Liver (tissue), 8 donors: ENCODE measurements at regions not wholly inside any gene's neighbourhood (a gene's known extent, or its start where the extent isn't known, plus 50 kb on each side); places are given as distances from the start of the nearest gene placed in this dataset.

ENCODE experiments used
- DNase-seq: peaks from one replicate; pipeline ENCODE4 v3.0.0-alpha.2; 2017; ENCODE audit warnings: low spot score
- H3K27ac ChIP-seq, 2 donors: one replicate each; pipeline ENCODE4 v1.7.0; 2013; ENCODE audit warnings: inconsistent platforms in 2 of 2, low read length in 2 of 2, control low read depth in 1 of 2, low read depth in 1 of 2, mild to moderate bottlenecking in 1 of 2
- H3K27me3 ChIP-seq, 4 donors: one replicate each; pipeline versions ENCODE4 v1.6.1 to v1.7.0; 2013; ENCODE audit warnings: low read length in 3 of 4, inconsistent platforms in 1 of 4, mild to moderate bottlenecking in 1 of 4, moderate library complexity in 1 of 4; ENCODE audit not compliant: control insufficient read depth in 4 of 4, insufficient read depth in 4 of 4
- H3K36me3 ChIP-seq, 4 donors: one replicate each; pipeline versions ENCODE4 v1.6.1 to v1.7.0; 2013; ENCODE audit warnings: low read length in 3 of 4, mild to moderate bottlenecking in 3 of 4, low read depth in 1 of 4, moderate library complexity in 1 of 4; ENCODE audit not compliant: control insufficient read depth in 4 of 4, insufficient read depth in 3 of 4
- H3K4me1 ChIP-seq, 4 donors: one replicate each; pipeline versions ENCODE4 v1.6.1 to v1.7.0; 2013; ENCODE audit warnings: low read length in 3 of 4, mild to moderate bottlenecking in 3 of 4, moderate library complexity in 1 of 4; ENCODE audit not compliant: control insufficient read depth in 4 of 4, insufficient read depth in 4 of 4
- H3K4me3 ChIP-seq, 3 donors: one replicate each; pipeline versions ENCODE4 v1.6.1 to v1.7.0; 2013; ENCODE audit warnings: low read length in 3 of 3, control low read depth in 1 of 3, low read depth in 1 of 3, mild to moderate bottlenecking in 1 of 3
- H3K9ac ChIP-seq, 2 donors: one replicate each; pipeline ENCODE4 v1.7.0; 2013; ENCODE audit warnings: low read length in 2 of 2, mild to moderate bottlenecking in 2 of 2, moderate library complexity in 2 of 2, control low read depth in 1 of 2, low read depth in 1 of 2
- H3K9me3 ChIP-seq, 4 donors: one replicate each; pipeline versions ENCODE4 v1.6.1 to v1.7.0; 2013; ENCODE audit warnings: low read length in 3 of 4; ENCODE audit not compliant: control insufficient read depth in 4 of 4
- CTCF ChIP-seq: fragments of 150-350 bp; IDR thresholded peaks from 2 replicates; pipeline ENCODE4 v1.5.1; 2017; ENCODE audit warnings: improper control_type of control experiment, low read depth, low read length; ENCODE audit not compliant: missing input control
- EGR1 ChIP-seq, 2 donors: IDR thresholded peaks; 2 replicates each; pipeline ENCODE4 v1.6.1; 2016 to 2018; ENCODE audit warnings: antibody characterized with exemption in 2 of 2, low read depth in 2 of 2
- FOXA1 ChIP-seq: IDR thresholded peaks from 2 replicates; pipeline ENCODE4 v1.6.1; 2016; ENCODE audit warnings: antibody characterized with exemption
- FOXA2 ChIP-seq: IDR thresholded peaks from 2 replicates; pipeline ENCODE4 v1.6.1; 2016; ENCODE audit warnings: antibody characterized with exemption
- GABPA ChIP-seq, 2 donors: IDR thresholded peaks in 1 of 2; conservative IDR thresholded peaks in 1 of 2; 2 replicates each; pipeline ENCODE4 v1.6.1; 2016; ENCODE audit warnings: antibody characterized with exemption in 2 of 2, mild to moderate bottlenecking in 1 of 2, moderate library complexity in 1 of 2
- HNF4A ChIP-seq, 2 donors: conservative IDR thresholded peaks; 2 replicates each; pipeline ENCODE4 v1.6.1; 2016; ENCODE audit warnings: antibody characterized with exemption in 2 of 2, mild to moderate bottlenecking in 2 of 2
- HNF4G ChIP-seq: IDR thresholded peaks from 2 replicates; pipeline ENCODE4 v1.6.1; 2016; ENCODE audit warnings: antibody characterized with exemption
- JUND ChIP-seq, 2 donors: IDR thresholded peaks; 2 replicates each; pipeline ENCODE4 v1.6.1; 2016; ENCODE audit warnings: antibody characterized with exemption in 2 of 2
- MAX ChIP-seq: IDR thresholded peaks from 2 replicates; pipeline ENCODE4 v1.6.1; 2016; ENCODE audit warnings: antibody characterized with exemption
- RAD21 ChIP-seq, 2 donors: IDR thresholded peaks; 2 replicates each; pipeline ENCODE4 v1.6.1; 2016; ENCODE audit warnings: antibody characterized with exemption in 2 of 2, mild to moderate bottlenecking in 2 of 2
- REST ChIP-seq: IDR thresholded peaks from 2 replicates; pipeline ENCODE4 v1.6.1; 2016; ENCODE audit warnings: antibody characterized with exemption, mild to moderate bottlenecking
- RXRA ChIP-seq, 2 donors: IDR thresholded peaks; 2 replicates each; pipeline ENCODE4 v1.6.1; 2017 to 2018; ENCODE audit warnings: antibody characterized with exemption in 2 of 2, mild to moderate bottlenecking in 1 of 2
- ZBTB33 ChIP-seq: IDR thresholded peaks from 2 replicates; pipeline ENCODE4 v1.6.1; 2016; ENCODE audit warnings: antibody characterized with exemption
- WGBS: extraction: QIAGEN DNeasy Blood & Tissue Kit; methylation state at CpG from one replicate; pipeline ENCODE4 v1.1.7; 2013; 5-methylcytosine and 5-hydroxymethylcytosine counted together
- donor health status: healthy.
- donor health status: healthy.
- donor health status: healthy.
- donor health status: healthy.
- donor health status: healthy.

- H3K36me3 ChIP-seq = no peaks in the 10 kb centered on the region
- H3K9ac ChIP-seq = no peak overlapping the region
- DNase-seq = no peak
- H3K4me3 ChIP-seq = no peak overlapping the region
- no peaks in the 10 kb centered on the region for H3K4me1 ChIP-seq
- no peak overlapping the region for H3K27ac ChIP-seq
- no peaks in the 10 kb centered on the region for H3K27me3 ChIP-seq
- 40% methylated on average over 4 of the region's 4 CpGs for WGBS
- H3K9me3 ChIP-seq = no peaks in the 10 kb centered on the region
- TF ChIP-seq GABPA (IDR thresholded peaks at IDR 0.05 in 1 of 2, conservative IDR thresholded peaks at IDR 0.05 in 1 of 2) (no peak), RAD21 (IDR thresholded peaks at IDR 0.05) (no peak)
These were observed 699.3 kb downstream of the RNF144B start for GRCh38 chr6:19086480-19086879.

- H3K27ac ChIP-seq = no peak overlapping the region
- H3K9ac ChIP-seq = no peak overlapping the region
- TF ChIP-seq REST (no peak), JUND (IDR thresholded peaks at IDR 0.05) (no peak), RXRA (IDR thresholded peaks at IDR 0.05) (no peak), EGR1 (IDR thresholded peaks at IDR 0.05; ENCODE audit: low read depth in 2 of 2) (no peak), HNF4G (no peak), CTCF (no peak), MAX (no peak), FOXA1 (no peak), HNF4A (conservative IDR thresholded peaks at IDR 0.05) (no peak), FOXA2 (no peak), RAD21 (IDR thresholded peaks at IDR 0.05) (no peak), ZBTB33 (no peak)
- no peaks in the 10 kb centered on the region for H3K9me3 ChIP-seq
- no peaks in the 10 kb centered on the region for H3K4me1 ChIP-seq
- H3K36me3 ChIP-seq = no peaks in the 10 kb centered on the region
- 85% methylated on average over 1 of the region's 1 CpG for WGBS
- no peaks in the 10 kb centered on the region for H3K27me3 ChIP-seq
- H3K4me3 ChIP-seq = no peak overlapping the region
- no peak for DNase-seq
These were observed 700.1 kb downstream of the RNF144B start for GRCh38 chr6:19087296-19087695.
